ENCODE measurements at regions not wholly inside any gene's neighbourhood (a gene's known extent, or its start where the extent isn't known, plus 50 kb on each side); places are given as distances from the start of the nearest gene placed in this dataset.
"Not testable (repeated sequence)": the region's sequence is repeated elsewhere in the genome, so short reads cannot be mapped to it uniquely, and the experiment has no call there.

GRCh38 chr2:129923265-129924091 is 56.0 kb upstream of the RAB6C start:
- no peak for DNase-seq

GRCh38 chr2:129924115-129924514 is 55.4 kb upstream of the RAB6C start:
- DNase-seq, result not testable (repeated sequence)

GRCh38 chr2:129925381-129925780 is 54.1 kb upstream of the RAB6C start:
- DNase-seq, result no peak

GRCh38 chr2:129927696-129928095 is 51.8 kb upstream of the RAB6C start:
- DNase-seq, result no peak

- DNase-seq, result no peak
Observed at GRCh38 chr2:129929321-129930290, 49.9 kb upstream of the RAB6C start.
